D341Med (cell line): ENCODE measurements at regions not wholly inside any gene's neighbourhood (a gene's known extent, or its start where the extent isn't known, plus 50 kb on each side); places are given as distances from the start of the nearest gene placed in this dataset.

ENCODE experiments used
- DNase-seq: peaks from one replicate; pipeline ENCODE4 v3.0.0; 2012; ENCODE audit warnings: low spot score

DNA sequence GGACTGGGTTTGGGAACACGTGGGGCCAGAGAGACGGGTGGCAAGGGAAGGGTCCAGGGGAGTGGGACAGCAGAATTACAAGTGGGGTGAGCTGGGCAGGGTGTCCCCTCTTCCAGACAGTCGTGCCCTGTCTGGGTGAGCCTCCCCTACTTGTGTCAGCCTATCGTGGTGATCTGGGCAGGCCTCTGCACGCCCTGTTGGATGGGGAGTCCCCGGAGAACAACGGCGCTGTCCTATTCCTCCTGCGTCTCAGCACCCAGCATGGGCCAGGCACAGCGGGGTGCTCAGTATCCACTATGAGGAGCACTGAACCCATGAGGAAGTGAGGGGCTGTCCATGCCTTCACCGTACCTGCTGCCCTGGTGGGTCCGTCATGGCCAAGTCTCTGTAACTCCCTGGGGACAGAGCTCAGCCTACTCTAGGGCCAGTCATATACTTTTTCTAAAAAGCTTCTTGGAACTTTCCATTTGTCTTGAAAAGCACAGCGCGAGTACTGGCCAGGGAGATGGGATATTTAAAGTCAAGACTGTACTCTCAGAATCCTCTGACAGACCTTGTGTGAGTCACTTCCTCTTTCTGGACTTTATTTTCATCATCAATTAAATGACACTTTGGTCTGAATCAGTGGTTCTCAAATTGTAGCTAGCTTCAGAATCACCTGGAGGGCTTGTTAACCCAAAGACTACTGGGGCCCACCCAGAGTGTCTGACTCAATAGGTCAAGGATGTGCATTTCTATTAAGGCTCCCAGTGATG lies 81.7 kb upstream of the NECTIN1 start:
- DNase-seq = no peak

DNA sequence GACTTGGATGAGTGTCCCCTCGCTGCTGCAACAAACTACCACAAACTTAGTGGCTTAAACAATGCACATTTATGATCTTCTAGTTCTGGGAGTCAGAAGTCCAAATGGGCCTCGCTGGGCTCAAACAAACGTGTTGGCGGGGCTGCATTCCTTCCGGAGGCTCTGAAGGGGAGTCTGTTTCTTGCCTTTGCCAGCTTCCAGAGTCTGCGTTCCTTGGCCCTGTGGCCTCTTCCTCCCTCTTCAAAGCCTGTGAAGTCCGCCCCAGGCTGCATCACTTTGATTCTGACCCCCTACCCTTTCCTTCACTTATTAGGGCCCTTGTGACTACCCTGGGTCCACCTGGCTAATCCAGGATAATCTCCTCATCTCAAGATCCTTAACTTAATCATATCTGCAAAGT lies 80.3 kb upstream of the NECTIN1 start:
- no peak for DNase-seq

DNA sequence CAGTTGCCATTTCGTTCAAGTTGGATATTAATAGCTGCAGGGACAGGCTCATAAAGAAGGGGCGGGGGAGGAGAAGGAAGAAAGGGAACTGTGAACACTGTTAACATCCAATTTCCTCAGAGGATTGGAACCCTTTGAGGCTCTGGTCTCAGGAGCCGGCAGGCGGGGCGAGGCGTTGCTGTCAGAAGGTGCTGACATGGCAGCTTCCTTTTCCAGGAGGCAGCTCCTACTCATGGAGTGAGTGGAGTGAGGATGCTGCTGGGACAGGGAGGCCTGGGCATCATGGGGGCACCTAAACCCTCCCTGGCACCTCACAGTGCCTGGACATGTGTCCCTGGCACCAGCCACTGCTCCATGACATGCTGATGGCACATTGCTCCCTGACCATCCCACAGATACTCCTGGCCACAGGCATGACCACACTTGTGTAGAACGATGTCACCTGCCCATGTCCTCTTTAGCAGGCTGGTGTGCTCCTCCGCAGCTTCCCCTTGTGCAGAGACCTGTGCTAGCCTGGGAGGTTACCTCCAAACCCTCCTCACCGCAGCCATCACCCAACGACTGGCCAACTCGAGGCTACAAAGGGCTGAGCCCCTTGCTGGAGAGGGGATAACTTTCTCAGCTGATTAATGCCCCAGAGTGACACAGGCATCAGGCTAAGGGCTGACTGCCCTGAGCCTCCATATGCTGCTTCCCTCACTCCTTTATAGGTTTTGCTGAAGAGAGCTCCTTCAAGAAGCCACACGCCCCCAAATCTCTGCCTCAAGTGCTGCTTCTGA lies 79.6 kb upstream of the NECTIN1 start:
- DNase-seq = no peak

DNA sequence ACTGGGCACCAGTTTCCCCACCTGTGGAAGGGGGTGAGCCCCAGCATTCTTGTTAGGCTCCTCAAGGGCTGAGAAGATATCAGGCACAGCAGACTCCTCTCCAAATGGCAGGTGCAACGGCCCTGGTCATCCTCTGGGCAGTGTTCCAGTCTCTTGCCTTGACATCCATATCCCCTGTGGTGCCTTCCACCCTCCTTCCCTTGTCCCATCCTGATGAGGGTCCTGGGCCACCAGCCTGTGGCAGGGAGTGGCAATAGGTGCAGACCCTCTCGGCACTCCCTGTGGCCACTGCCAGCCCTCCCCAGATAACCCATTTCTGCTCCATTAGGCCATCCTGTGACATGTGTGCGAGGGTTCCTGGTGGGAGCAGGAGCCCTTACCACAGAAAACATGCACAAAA lies 78.8 kb upstream of the NECTIN1 start:
- DNase-seq = no peak

GRCh38 chr11:119807402-119807801 lies 78.4 kb upstream of the NECTIN1 start:
- no peak for DNase-seq

GRCh38 chr11:119806064-119806915 lies 77.3 kb upstream of the NECTIN1 start:
- no peak for DNase-seq

GRCh38 chr11:119805663-119806062 lies 76.7 kb upstream of the NECTIN1 start:
- DNase-seq = no peak

- no peak for DNase-seq
Measured at GRCh38 chr11:119804698-119805097, 75.7 kb upstream of the NECTIN1 start.

GRCh38 chr11:119803726-119804294 lies 74.8 kb upstream of the NECTIN1 start:
- DNase-seq = no peak

DNA sequence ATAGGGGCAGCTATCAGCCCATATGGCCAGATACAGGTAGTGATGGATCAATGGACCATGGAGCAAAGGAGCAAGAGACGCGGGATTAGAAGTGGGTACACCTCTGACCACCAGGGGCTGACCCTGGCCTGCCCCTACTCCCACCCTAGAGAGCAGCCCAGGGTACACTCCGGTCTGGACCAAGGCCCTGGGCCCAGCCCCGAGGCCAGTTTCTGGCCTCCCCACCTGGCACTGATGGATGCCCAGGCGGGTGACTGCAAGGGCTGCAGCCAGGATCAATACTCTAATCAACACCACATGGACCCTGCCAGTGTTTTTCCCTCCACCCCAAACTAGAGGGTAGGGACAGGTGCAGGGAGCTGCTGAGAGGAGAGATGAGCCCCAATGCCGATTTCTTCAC lies 74.1 kb upstream of the NECTIN1 start:
- no peak for DNase-seq

- no peak for DNase-seq
Measured at GRCh38 chr11:119802670-119803069, 73.7 kb upstream of the NECTIN1 start.

- no peak for DNase-seq
Measured at GRCh38 chr11:119800619-119801018, 71.6 kb upstream of the NECTIN1 start.

DNA sequence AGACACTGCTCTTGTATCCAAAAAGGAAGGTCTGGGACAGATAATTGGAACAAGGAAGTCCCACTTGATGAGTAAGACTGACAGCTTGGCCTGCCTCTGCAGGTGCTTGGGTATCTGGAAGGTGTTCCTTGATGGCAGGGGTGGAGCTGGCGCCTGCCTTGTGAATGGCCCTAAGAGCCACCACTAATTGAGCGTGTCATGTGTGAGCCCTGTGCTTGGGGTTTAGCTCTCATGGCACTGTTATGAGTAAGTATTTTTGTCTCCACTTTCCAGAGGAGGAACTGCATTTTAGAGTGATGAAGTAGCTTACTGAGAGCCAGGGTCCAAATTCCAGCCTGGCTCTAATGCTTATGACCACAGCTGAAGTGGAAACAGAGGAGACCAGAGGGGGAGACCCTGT lies 71.2 kb upstream of the NECTIN1 start:
- no peak for DNase-seq

DNA sequence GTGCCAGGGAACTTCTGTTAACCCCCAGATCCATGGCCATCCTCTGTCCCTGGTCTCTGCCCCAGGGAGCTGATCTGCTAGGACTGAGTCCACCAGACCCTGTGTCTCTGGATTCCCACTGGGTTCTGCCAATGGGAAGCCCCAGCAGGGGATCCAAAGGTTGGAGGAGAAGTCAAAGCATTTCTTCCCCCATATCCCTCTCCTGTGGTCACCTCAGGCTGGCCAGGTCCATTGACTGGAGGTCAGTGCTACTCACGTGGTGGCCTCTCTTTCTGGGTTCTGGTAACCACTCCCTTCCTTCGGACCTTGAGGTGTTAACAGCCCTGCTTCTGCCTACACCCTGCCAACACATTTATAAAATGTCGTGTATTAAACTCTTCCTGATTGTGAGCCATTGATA lies 69.7 kb upstream of the NECTIN1 start:
- no peak for DNase-seq

GRCh38 chr11:119797736-119798135 lies 68.7 kb upstream of the NECTIN1 start:
- no peak for DNase-seq

DNA sequence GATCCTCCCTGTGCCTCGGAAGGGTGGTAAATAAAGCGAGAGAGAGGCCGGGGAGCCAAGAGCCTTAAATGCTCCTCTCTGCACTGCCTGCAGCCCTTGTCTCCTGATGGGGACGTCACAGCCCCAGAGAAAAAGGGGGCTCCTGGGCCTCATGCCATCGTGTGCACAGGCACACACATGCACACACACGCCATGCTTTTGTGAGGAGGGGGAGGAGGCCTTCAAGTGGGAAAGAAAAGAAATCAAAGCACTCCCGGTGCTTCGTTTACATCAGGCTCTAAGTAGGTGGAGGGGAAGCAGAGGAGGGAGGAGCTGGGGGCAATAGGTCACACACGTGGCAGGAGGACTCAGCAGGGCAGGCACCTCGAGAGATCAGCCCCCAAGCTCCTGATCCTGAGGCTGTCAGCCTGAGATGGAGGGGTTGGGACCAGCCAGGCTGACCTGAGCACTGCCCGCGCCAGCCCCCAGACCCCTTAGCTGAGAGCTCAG lies 68.2 kb upstream of the NECTIN1 start:
- no peak for DNase-seq

DNA sequence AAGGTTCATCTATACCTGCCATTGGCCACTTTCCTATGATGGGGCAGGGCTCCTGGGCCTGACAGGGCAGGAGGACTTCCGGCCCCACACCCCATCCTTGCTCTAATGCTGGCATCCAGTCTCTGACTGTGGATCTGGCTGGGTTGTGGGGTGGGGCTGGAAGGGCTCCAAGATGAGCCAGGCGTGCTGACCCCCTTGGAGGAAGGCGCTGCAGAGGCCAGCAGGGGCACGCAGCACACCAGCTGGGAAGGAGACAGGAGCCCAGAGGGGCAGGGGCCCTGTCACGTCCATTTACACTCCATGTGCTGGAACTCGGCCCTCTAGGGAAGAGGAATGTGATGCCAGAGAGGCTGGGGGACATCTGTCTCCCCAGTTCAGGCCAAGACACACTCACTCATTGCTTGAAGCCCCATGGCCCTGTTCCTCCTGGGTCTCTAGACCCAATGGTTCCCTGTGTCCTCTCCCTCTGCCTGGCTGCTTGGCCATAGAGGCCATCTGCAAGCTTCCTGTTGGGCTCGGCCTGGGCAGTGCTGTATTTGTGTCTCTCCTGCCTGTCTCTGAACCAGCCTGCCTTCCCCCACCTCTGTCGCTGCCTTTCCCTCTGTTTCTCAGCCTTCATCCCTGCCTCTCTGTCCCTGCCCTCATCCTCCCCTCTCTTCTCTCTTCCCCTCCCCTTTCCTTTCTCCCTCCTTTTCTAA lies 67.5 kb upstream of the NECTIN1 start:
- DNase-seq = no peak

DNA sequence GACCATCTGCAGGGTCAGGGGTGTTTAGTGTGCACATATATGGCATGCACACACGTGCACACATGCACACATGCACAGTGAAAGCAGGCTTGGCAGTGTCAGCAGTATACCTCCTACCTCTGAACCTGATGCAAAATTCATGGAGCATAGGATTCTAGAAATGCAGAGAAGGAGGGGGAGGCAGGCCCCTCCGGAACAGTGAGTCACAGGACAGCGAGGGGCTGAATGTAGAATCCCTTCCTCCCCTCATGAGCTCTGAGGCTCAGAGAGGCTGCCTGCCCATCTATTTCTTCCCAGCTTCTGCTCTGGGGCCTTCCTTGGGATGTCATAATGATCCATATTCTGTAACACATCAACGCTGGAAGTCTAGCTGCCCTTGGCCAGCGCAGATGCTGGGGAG lies 66.7 kb upstream of the NECTIN1 start:
- no peak for DNase-seq

DNA sequence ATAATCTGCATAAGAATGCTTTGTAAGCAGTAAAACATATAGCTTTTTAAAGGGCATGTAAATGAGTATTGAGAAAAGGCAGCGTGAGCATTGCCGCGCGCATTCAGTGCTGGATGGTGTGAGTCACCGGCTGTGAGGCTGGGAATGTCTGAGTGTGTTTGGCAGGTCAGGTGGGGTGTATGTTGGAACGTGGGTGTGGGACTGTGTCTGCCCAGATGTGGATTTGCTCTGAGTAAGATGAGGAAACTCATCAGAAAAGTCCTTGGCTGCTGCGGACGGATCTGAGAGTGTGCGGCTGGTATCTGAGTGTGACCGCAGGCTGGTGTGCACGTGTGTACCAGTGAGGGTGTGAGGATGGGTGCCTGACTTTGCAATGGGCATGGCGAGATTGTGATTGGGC lies 66.2 kb upstream of the NECTIN1 start:
- DNase-seq = no peak

- DNase-seq = no peak
Measured at GRCh38 chr11:119794756-119795155, 65.8 kb upstream of the NECTIN1 start.

DNA sequence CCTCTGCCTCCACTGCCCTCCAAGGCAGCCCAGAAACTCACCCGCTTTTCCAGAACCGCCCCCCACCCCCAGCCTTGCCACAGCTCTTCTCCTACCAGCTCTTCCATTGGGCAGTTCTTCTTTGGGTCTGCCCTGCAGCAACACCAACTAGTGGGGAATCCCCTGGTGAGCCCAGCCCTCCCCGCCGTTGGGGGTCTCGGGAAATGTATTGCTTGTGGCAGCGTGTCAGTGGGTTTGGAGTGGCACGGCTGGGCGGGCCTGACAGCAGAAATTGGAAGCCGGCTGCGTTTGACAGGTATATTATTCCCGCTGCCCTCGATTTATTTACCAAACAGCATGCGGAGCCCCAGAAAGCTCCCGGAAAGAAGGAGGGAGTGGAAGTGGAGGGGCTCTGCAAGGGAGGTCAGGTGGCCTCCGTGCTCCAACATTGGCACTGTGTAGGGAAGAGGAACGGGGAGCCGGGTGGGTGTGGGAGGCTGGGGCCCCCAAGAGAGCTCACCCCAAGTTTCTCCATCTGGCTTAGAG lies 65.2 kb upstream of the NECTIN1 start:
- DNase-seq = no peak
